Endothelial cell of umbilical vein (primary cell): ENCODE measurements at regions not wholly inside any gene's neighbourhood (a gene's known extent, or its start where the extent isn't known, plus 50 kb on each side); places are given as distances from the start of the nearest gene placed in this dataset.

Source experiments
- BruUV-seq: library from RNA; stranded (reverse); fragments of 400-500 nt; replicated peaks from 2 replicates; lab custom pipeline; 2021; lab: Mats Ljungman, UMichigan
- CTCF ChIA-PET: fragments of 300-600, 350-600 bp; sonication (Branson Sonifier 250); formaldehyde crosslinking; loops from one replicate; lab custom pipeline; 2021; ENCODE audit warnings: antibody characterized with exemption, inconsistent platforms; lab: Charles Lee
- POLR2A ChIA-PET: fragments of 300-600, 350-600 bp; sonication (Branson Sonifier 250); formaldehyde crosslinking; loops from one replicate; lab custom pipeline; 2021; ENCODE audit warnings: antibody characterized with exemption, inconsistent platforms; lab: Charles Lee
- DNase-seq: peaks from one replicate; pipeline ENCODE4 v3.0.0-alpha.2; 2011; ENCODE audit warnings: low read depth, low spot score
- FAIRE-seq: peaks from 2 replicates; lab custom pipeline; 2011; peaks lifted over from hg19 to GRCh38; lab: Jason Lieb, UNC
- H2AFZ ChIP-seq: 2 replicates; pipeline ENCODE4 v1.6.0; 2012; ENCODE audit warnings: low read depth, low read length, control low read depth, inconsistent platforms
- H3K27ac ChIP-seq: 2 replicates; pipeline ENCODE4 v1.5.1; 2011; ENCODE audit warnings: low read depth, mild to moderate bottlenecking, control low read depth, low read length, moderate library complexity; ENCODE audit not compliant: insufficient read depth
- H3K27me3 ChIP-seq, 2 experiments: 2 replicates each; pipeline versions ENCODE4 v1.6.0 to v1.6.1; 2011; ENCODE audit warnings: low read length in 2 of 2, mixed read lengths in 1 of 2; ENCODE audit not compliant: control insufficient read depth in 2 of 2, insufficient read depth in 2 of 2
- H3K36me3 ChIP-seq, 2 experiments: 2 replicates in 1 of 2; 3 replicates in 1 of 2; pipeline ENCODE4 v1.5.1; 2011; ENCODE audit warnings: low read length in 2 of 2, mild to moderate bottlenecking in 1 of 2, moderate library complexity in 1 of 2; ENCODE audit not compliant: control insufficient read depth in 2 of 2, insufficient read depth in 2 of 2; ENCODE audit errors: extremely low read depth in 1 of 2
- H3K4me1 ChIP-seq: 3 replicates; pipeline ENCODE4 v1.5.1; 2011; ENCODE audit warnings: mild to moderate bottlenecking, low read length; ENCODE audit not compliant: control insufficient read depth, insufficient read depth; ENCODE audit errors: extremely low read depth
- H3K4me2 ChIP-seq: 2 replicates; pipeline ENCODE4 v1.6.1; 2011; ENCODE audit warnings: low read length, control low read depth, mixed read lengths; ENCODE audit not compliant: insufficient read depth
- H3K4me3 ChIP-seq, 3 experiments: fragments of 200-600 bp in 1 of 3; sonication (generic), shearing (Covaris generic) in 1 of 3; replicated peaks in 1 of 3; 2 replicates each; pipeline ENCODE4 v1.5.1; 2011 to 2016; ENCODE audit warnings: control low read depth in 3 of 3, low read length in 3 of 3, mild to moderate bottlenecking in 2 of 3, inconsistent platforms in 1 of 3, low read depth in 1 of 3, moderate library complexity in 1 of 3; ENCODE audit not compliant: insufficient read depth in 1 of 3
- H3K79me2 ChIP-seq: 2 replicates; pipeline ENCODE4 v1.6.0; 2012; ENCODE audit warnings: low read length, inconsistent platforms; ENCODE audit not compliant: control insufficient read depth, insufficient read depth
- H3K9ac ChIP-seq: replicated peaks from 2 replicates; pipeline ENCODE3; 2011; ENCODE audit warnings: low read length, control low read depth; ENCODE audit not compliant: insufficient read depth; ENCODE audit errors: extremely low read depth
- H3K9me1 ChIP-seq: replicated peaks from 3 replicates; pipeline ENCODE4 v1.6.0; 2011; ENCODE audit warnings: mild to moderate bottlenecking, low read length; ENCODE audit not compliant: control insufficient read depth, insufficient read depth; ENCODE audit errors: extremely low read depth
- H3K9me3 ChIP-seq: replicated peaks from 2 replicates; pipeline ENCODE4 v1.5.1; 2012; ENCODE audit warnings: low read length, inconsistent platforms; ENCODE audit not compliant: control insufficient read depth, insufficient read depth
- H4K20me1 ChIP-seq: replicated peaks from 2 replicates; pipeline ENCODE3; 2011; ENCODE audit warnings: mild to moderate bottlenecking, low read length; ENCODE audit not compliant: control insufficient read depth, insufficient read depth; ENCODE audit errors: extremely low read depth
- CTCF ChIP-seq, 2 donors: IDR thresholded peaks; 1 replicate in 1 of 2; 2 replicates in 1 of 2; pipeline ENCODE4 v1.5.1; 2011; ENCODE audit warnings: low read length in 2 of 2, mild to moderate bottlenecking in 2 of 2, moderate library complexity in 2 of 2, control low read depth in 1 of 2, inconsistent platforms in 1 of 2, low read depth in 1 of 2; ENCODE audit not compliant: insufficient read depth in 1 of 2; ENCODE audit errors: extremely low read depth in 1 of 2
- EZH2 ChIP-seq: IDR thresholded peaks from 2 replicates; pipeline ENCODE4 v1.6.1; 2012; ENCODE audit warnings: borderline replicate concordance, low read depth, mild to moderate bottlenecking, moderate library complexity, low read length, inconsistent platforms; ENCODE audit not compliant: severe bottlenecking
- GATA2 ChIP-seq: IDR thresholded peaks from 2 replicates; pipeline ENCODE4 v1.7.0; 2011; ENCODE audit warnings: low read depth, mild to moderate bottlenecking, moderate library complexity, mixed read lengths, low read length; ENCODE audit not compliant: insufficient read length, insufficient read depth
- JUN ChIP-seq: IDR thresholded peaks from 2 replicates; pipeline ENCODE4 v1.6.1; 2011; ENCODE audit warnings: borderline replicate concordance, low read depth; ENCODE audit not compliant: insufficient read length, insufficient read depth
- MAX ChIP-seq: IDR thresholded peaks from 2 replicates; pipeline ENCODE4 v1.6.1; 2011; ENCODE audit not compliant: insufficient read depth, insufficient read length
- MYC ChIP-seq: IDR thresholded peaks from one replicate; pipeline ENCODE4 v1.6.1; 2011; ENCODE audit warnings: mild to moderate bottlenecking, low read depth, low read length
- dilution Hi-C: fragments of 300-500 bp; cut with MboI; formaldehyde crosslinking; loops from one replicate; pipeline ENCODE4 v1.15.0; 2019; ENCODE audit warnings: low sequenced_read_pairs; ENCODE audit not compliant: extremely low pct_ligation_motif_present
- intact Hi-C: fragments of 100-400 bp; cut with micrococcal nuclease; formaldehyde crosslinking; loops from one replicate; pipeline ENCODE4 v1.10.0; 2022

DNA sequence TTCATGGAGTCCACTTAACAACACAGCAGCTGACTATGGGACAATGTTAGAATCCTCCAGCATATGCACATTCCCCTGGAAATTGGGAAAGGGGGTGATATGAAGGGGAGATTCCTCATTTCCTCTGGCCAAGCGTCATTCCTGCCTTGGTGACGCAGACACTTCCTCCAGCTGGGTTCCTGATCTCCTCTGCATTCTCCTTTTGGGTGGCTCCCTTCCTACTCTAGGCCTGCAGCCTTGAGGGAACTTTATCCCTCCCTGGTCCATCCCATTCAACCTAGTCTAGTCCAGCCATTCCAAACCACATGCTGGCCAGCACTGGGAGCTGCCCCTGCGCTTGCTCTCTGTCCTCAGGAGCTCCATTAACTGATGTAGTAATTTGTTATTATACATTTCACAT, 216.8 kb downstream of the VAPA start:
- Histone ChIP-seq H4K20me1 (no peaks in the 10 kb centered on the region), H3K4me2 (no peak overlapping the region), H3K4me1 (no peaks in the 10 kb centered on the region), H3K9me1 (no peaks in the 10 kb centered on the region), H3K27ac (no peak overlapping the region), H3K79me2 (no peaks in the 10 kb centered on the region), H3K9ac (no peak overlapping the region), H3K36me3 (no peaks in the 10 kb centered on the region), H3K4me3 (no peak overlapping the region), H3K9me3 (no peaks in the 10 kb centered on the region), H2AFZ (no peak overlapping the region), H3K27me3 (peaks cover 7 to 13% of the 10 kb centered on the region in 2 experiments)
- ChIA-PET CTCF (interaction anchor here (1.0 to 2.6 kb wide), 3 partner anchors 12 to 29 kb away, joined by 3 to 6 read pairs (median 3); no protein-coding TSS in a partner anchor), POLR2A (no interaction called here)
- DNase-seq: no peak
- intact Hi-C loops (loop anchor here (5.0 kb wide), 1 partner anchor 73 kb away; no protein-coding TSS in a partner anchor), dilution Hi-C loops (no loop called here)
- TF ChIP-seq MAX (no peak), JUN (no peak), CTCF (IDR thresholded peaks at IDR 0.05; ENCODE audit: extremely low read depth in 1 of 2, insufficient read depth in 1 of 2, low read depth in 1 of 2, low read length in 2 of 2) (no peak), EZH2 (no peak), GATA2 (no peak), MYC (no peak)
- FAIRE-seq: no peak
- BruUV-seq: no TSS peak
